ENCODE measurements at regions not wholly inside any gene's neighbourhood (a gene's known extent, or its start where the extent isn't known, plus 50 kb on each side); places are given as distances from the start of the nearest gene placed in this dataset.

- Histone ChIP-seq H3K23ac (ENCODE audit: low read length in 2 of 2) (no peak overlapping the region), H3K27ac (ENCODE audit: low read length, poor library complexity, severe bottlenecking) (no peak overlapping the region), H3K4me3 (ENCODE audit: insufficient read depth in 1 of 2, low read depth in 1 of 2, low read length in 2 of 2) (no peak overlapping the region), H3K27me3 (ENCODE audit: control insufficient read depth in 1 of 2, insufficient read depth in 1 of 2, low read length in 2 of 2) (peaks cover 8 to 44% of the 10 kb centered on the region in 2 experiments), H3K4me1 (ENCODE audit: control insufficient read depth, insufficient read depth, low read depth, low read length) (peaks cover 15% of the 10 kb centered on the region), H2BK12ac (ENCODE audit: low read length in 2 of 2) (no peak overlapping the region), H4K8ac (ENCODE audit: low read length) (no peak overlapping the region), H2BK5ac (ENCODE audit: low read depth, low read length, poor library complexity, severe bottlenecking) (no peak overlapping the region), H3K18ac (ENCODE audit: low read depth in 1 of 2, low read length in 2 of 2) (no peak overlapping the region), H2BK15ac (ENCODE audit: low read depth, poor library complexity, severe bottlenecking) (no peak overlapping the region), H3K9me3 (ENCODE audit: control insufficient read depth, low read length) (no peaks in the 10 kb centered on the region), H3K4ac (ENCODE audit: low read depth in 1 of 2, low read length in 2 of 2) (no peak overlapping the region), H2AFZ (ENCODE audit: low read depth, low read length) (no peak overlapping the region), H4K91ac (ENCODE audit: low read length) (no peak overlapping the region), H3K36me3 (ENCODE audit: control insufficient read depth in 1 of 2, insufficient read depth in 2 of 2, low read depth in 1 of 2, low read length in 2 of 2) (no peaks in the 10 kb centered on the region), H2BK120ac (ENCODE audit: low read depth, low read length) (no peak overlapping the region), H3K79me1 (replicated peaks; ENCODE audit: low read length, poor library complexity, severe bottlenecking) (no peaks in the 10 kb centered on the region), H3K9ac (ENCODE audit: low read length) (no peak overlapping the region), H3K4me2 (ENCODE audit: low read length, poor library complexity, severe bottlenecking) (no peak overlapping the region), H2AK5ac (ENCODE audit: low read length, severe bottlenecking) (peak overlapping the region; percentile 1), H3K14ac (ENCODE audit: low read length in 2 of 2) (no peak overlapping the region)
- no peak for DNase-seq
- WGBS = 100% methylated on average over 5 of the region's 5 CpGs
Measured at GRCh38 chr12:4111010-4111409, 162.6 kb upstream of the CCND2 start.

GRCh38 chr12:4109826-4110225 lies 163.7 kb upstream of the CCND2 start:
- no peak overlapping the region for H3K23ac ChIP-seq (ENCODE audit: low read length in 2 of 2)
- no peaks in the 10 kb centered on the region for H3K79me1 ChIP-seq (replicated peaks; ENCODE audit: low read length, poor library complexity, severe bottlenecking)
- no peak overlapping the region for H4K8ac ChIP-seq (ENCODE audit: low read length)
- no peak overlapping the region for H3K4me2 ChIP-seq (ENCODE audit: low read length, poor library complexity, severe bottlenecking)
- H4K91ac ChIP-seq (ENCODE audit: low read length) = no peak overlapping the region
- H2BK5ac ChIP-seq (ENCODE audit: low read depth, low read length, poor library complexity, severe bottlenecking) = no peak overlapping the region
- H3K9me3 ChIP-seq (ENCODE audit: control insufficient read depth, low read length) = no peaks in the 10 kb centered on the region
- peak overlapping the region; percentile 25 for H2AK5ac ChIP-seq (ENCODE audit: low read length, severe bottlenecking)
- peaks cover 8 to 39% of the 10 kb centered on the region in 2 experiments for H3K27me3 ChIP-seq (ENCODE audit: control insufficient read depth in 1 of 2, insufficient read depth in 1 of 2, low read length in 2 of 2)
- no peak overlapping the region for H2BK15ac ChIP-seq (ENCODE audit: low read depth, poor library complexity, severe bottlenecking)
- no peak overlapping the region for H3K4me3 ChIP-seq (ENCODE audit: insufficient read depth in 1 of 2, low read depth in 1 of 2, low read length in 2 of 2)
- no peaks in the 10 kb centered on the region for H3K36me3 ChIP-seq (ENCODE audit: control insufficient read depth in 1 of 2, insufficient read depth in 2 of 2, low read depth in 1 of 2, low read length in 2 of 2)
- H3K27ac ChIP-seq (ENCODE audit: low read length, poor library complexity, severe bottlenecking) = no peak overlapping the region
- no peak overlapping the region for H3K9ac ChIP-seq (ENCODE audit: low read length)
- H2BK12ac ChIP-seq (ENCODE audit: low read length in 2 of 2) = no peak overlapping the region
- no peak for DNase-seq
- H3K14ac ChIP-seq (ENCODE audit: low read length in 2 of 2) = no peak overlapping the region
- H3K18ac ChIP-seq (ENCODE audit: low read depth in 1 of 2, low read length in 2 of 2) = no peak overlapping the region
- H3K4me1 ChIP-seq (ENCODE audit: control insufficient read depth, insufficient read depth, low read depth, low read length) = peaks cover 9% of the 10 kb centered on the region
- 76% methylated on average over 4 of the region's 5 CpGs for WGBS
- no peak overlapping the region for H2BK120ac ChIP-seq (ENCODE audit: low read depth, low read length)
- no peak overlapping the region for H3K4ac ChIP-seq (ENCODE audit: low read depth in 1 of 2, low read length in 2 of 2)
- H2AFZ ChIP-seq (ENCODE audit: low read depth, low read length) = no peak overlapping the region

- Histone ChIP-seq H3K4me2 (ENCODE audit: low read length, poor library complexity, severe bottlenecking) (no peak overlapping the region), H3K27me3 (ENCODE audit: control insufficient read depth in 1 of 2, insufficient read depth in 1 of 2, low read length in 2 of 2) (peaks cover 8 to 38% of the 10 kb centered on the region in 2 experiments), H3K9me3 (ENCODE audit: control insufficient read depth, low read length) (no peaks in the 10 kb centered on the region), H2AFZ (ENCODE audit: low read depth, low read length) (no peak overlapping the region), H2BK120ac (ENCODE audit: low read depth, low read length) (no peak overlapping the region), H3K4me1 (ENCODE audit: control insufficient read depth, insufficient read depth, low read depth, low read length) (peaks cover 9% of the 10 kb centered on the region), H2BK15ac (ENCODE audit: low read depth, poor library complexity, severe bottlenecking) (no peak overlapping the region), H3K79me1 (replicated peaks; ENCODE audit: low read length, poor library complexity, severe bottlenecking) (no peaks in the 10 kb centered on the region), H3K4me3 (ENCODE audit: insufficient read depth in 1 of 2, low read depth in 1 of 2, low read length in 2 of 2) (no peak overlapping the region), H4K8ac (ENCODE audit: low read length) (no peak overlapping the region), H3K23ac (ENCODE audit: low read length in 2 of 2) (no peak overlapping the region), H3K36me3 (ENCODE audit: control insufficient read depth in 1 of 2, insufficient read depth in 2 of 2, low read depth in 1 of 2, low read length in 2 of 2) (no peaks in the 10 kb centered on the region), H4K91ac (ENCODE audit: low read length) (no peak overlapping the region), H3K18ac (ENCODE audit: low read depth in 1 of 2, low read length in 2 of 2) (no peak overlapping the region), H2BK12ac (ENCODE audit: low read length in 2 of 2) (no peak overlapping the region), H2BK5ac (ENCODE audit: low read depth, low read length, poor library complexity, severe bottlenecking) (no peak overlapping the region), H3K9ac (ENCODE audit: low read length) (no peak overlapping the region), H3K27ac (ENCODE audit: low read length, poor library complexity, severe bottlenecking) (no peak overlapping the region), H3K4ac (ENCODE audit: low read depth in 1 of 2, low read length in 2 of 2) (no peak overlapping the region), H2AK5ac (ENCODE audit: low read length, severe bottlenecking) (no peak overlapping the region), H3K14ac (ENCODE audit: low read length in 2 of 2) (no peak overlapping the region)
- WGBS = 78% methylated on average over 5 of the region's 5 CpGs
- DNase-seq = no peak
Measured at GRCh38 chr12:4108803-4109345, 164.7 kb upstream of the CCND2 start.

- no peak overlapping the region for H3K9ac ChIP-seq (ENCODE audit: low read length)
- H4K8ac ChIP-seq (ENCODE audit: low read length) = no peak overlapping the region
- peak overlapping the region; percentile 84 for H2AK5ac ChIP-seq (ENCODE audit: low read length, severe bottlenecking)
- no peak overlapping the region for H2BK15ac ChIP-seq (ENCODE audit: low read depth, poor library complexity, severe bottlenecking)
- peaks cover 5% of the 10 kb centered on the region for H3K4me1 ChIP-seq (ENCODE audit: control insufficient read depth, insufficient read depth, low read depth, low read length)
- H3K18ac ChIP-seq (ENCODE audit: low read depth in 1 of 2, low read length in 2 of 2) = no peak overlapping the region
- no peak overlapping the region for H3K23ac ChIP-seq (ENCODE audit: low read length in 2 of 2)
- H3K4ac ChIP-seq (ENCODE audit: low read depth in 1 of 2, low read length in 2 of 2) = no peak overlapping the region
- H3K27me3 ChIP-seq (ENCODE audit: control insufficient read depth in 1 of 2, insufficient read depth in 1 of 2, low read length in 2 of 2) = peaks cover 9 to 45% of the 10 kb centered on the region in 2 experiments
- H2AFZ ChIP-seq (ENCODE audit: low read depth, low read length) = no peak overlapping the region
- H2BK120ac ChIP-seq (ENCODE audit: low read depth, low read length) = no peak overlapping the region
- no peaks in the 10 kb centered on the region for H3K36me3 ChIP-seq (ENCODE audit: control insufficient read depth in 1 of 2, insufficient read depth in 2 of 2, low read depth in 1 of 2, low read length in 2 of 2)
- no peaks in the 10 kb centered on the region for H3K79me1 ChIP-seq (replicated peaks; ENCODE audit: low read length, poor library complexity, severe bottlenecking)
- H2BK12ac ChIP-seq (ENCODE audit: low read length in 2 of 2) = no peak overlapping the region
- H3K4me3 ChIP-seq (ENCODE audit: insufficient read depth in 1 of 2, low read depth in 1 of 2, low read length in 2 of 2) = no peak overlapping the region
- no peak overlapping the region for H3K14ac ChIP-seq (ENCODE audit: low read length in 2 of 2)
- no peak for DNase-seq
- WGBS = 96% methylated on average over 9 of the region's 9 CpGs
- no peak overlapping the region for H2BK5ac ChIP-seq (ENCODE audit: low read depth, low read length, poor library complexity, severe bottlenecking)
- no peak overlapping the region for H3K4me2 ChIP-seq (ENCODE audit: low read length, poor library complexity, severe bottlenecking)
- H3K9me3 ChIP-seq (ENCODE audit: control insufficient read depth, low read length) = no peaks in the 10 kb centered on the region
- H4K91ac ChIP-seq (ENCODE audit: low read length) = no peak overlapping the region
- H3K27ac ChIP-seq (ENCODE audit: low read length, poor library complexity, severe bottlenecking) = no peak overlapping the region
Measured at GRCh38 chr12:4107911-4108697, 165.5 kb upstream of the CCND2 start.

Data from mesenchymal stem cell (in vitro differentiated cells and primary cell).